AG10803 (cell line): ENCODE measurements at regions not wholly inside any gene's neighbourhood (a gene's known extent, or its start where the extent isn't known, plus 50 kb on each side); places are given as distances from the start of the nearest gene placed in this dataset.
"Not testable (repeated sequence)": the region's sequence is repeated elsewhere in the genome, so short reads cannot be mapped to it uniquely, and the experiment has no call there.

Source experiments
- DNase-seq: peaks from one replicate; pipeline ENCODE4 v3.0.0; 2010; ENCODE audit warnings: low read depth
- H3K4me3 ChIP-seq: 2 replicates; pipeline ENCODE4 v1.5.1; 2011; ENCODE audit warnings: mild to moderate bottlenecking, low read length, control low read depth
- CTCF ChIP-seq: conservative IDR thresholded peaks from 2 replicates; pipeline ENCODE4 v1.5.1; 2011; ENCODE audit warnings: mild to moderate bottlenecking, low read length, control low read depth, inconsistent platforms

GRCh38 chr13:66237411-66238062, 992.6 kb downstream of the PCDH9 start:
- TF ChIP-seq CTCF = no peak
- no peak overlapping the region for H3K4me3 ChIP-seq
- DNase-seq = no peak

- TF ChIP-seq CTCF = no peak
- no peak for DNase-seq
- H3K4me3 ChIP-seq = no peak overlapping the region
Measured at GRCh38 chr13:66234159-66234558, 996.0 kb downstream of the PCDH9 start.

GRCh38 chr13:66231958-66232357, 998.2 kb downstream of the PCDH9 start:
- not testable (repeated sequence) for DNase-seq, H3K4me3 ChIP-seq

- DNase-seq = no peak
- TF ChIP-seq CTCF = no peak
- H3K4me3 ChIP-seq = no peak overlapping the region
Measured at GRCh38 chr13:66225072-66225471, 1005.1 kb downstream of the PCDH9 start.

GRCh38 chr13:66224663-66225062, 1005.5 kb downstream of the PCDH9 start:
- TF ChIP-seq CTCF = no peak
- DNase-seq = no peak
- H3K4me3 ChIP-seq = no peak overlapping the region

GRCh38 chr13:66222926-66223325, 1007.2 kb downstream of the PCDH9 start:
- no peak overlapping the region for H3K4me3 ChIP-seq
- no peak for DNase-seq
- no peak for TF ChIP-seq CTCF

GRCh38 chr13:66222127-66222526, 1008.0 kb downstream of the PCDH9 start:
- no peak for TF ChIP-seq CTCF
- DNase-seq = no peak
- H3K4me3 ChIP-seq = no peak overlapping the region

GRCh38 chr13:66219506-66219905, 1010.6 kb downstream of the PCDH9 start:
- DNase-seq = no peak
- no peak overlapping the region for H3K4me3 ChIP-seq

More at GRCh38 chr13:66219506-66219905, 1010.6 kb downstream of the PCDH9 start:
- no peak for TF ChIP-seq CTCF
